ENCODE measurements at regions not wholly inside any gene's neighbourhood (a gene's known extent, or its start where the extent isn't known, plus 50 kb on each side); places are given as distances from the start of the nearest gene placed in this dataset.

- no peak for DNase-seq (ENCODE audit: low spot score)
Observed at GRCh38 chr2:217656316-217656715, 346.5 kb downstream of the TNS1 start.

GRCh38 chr2:217655651-217656050 is 347.1 kb downstream of the TNS1 start:
- no peak for DNase-seq (ENCODE audit: low spot score)

GRCh38 chr2:217654168-217654567 is 348.6 kb downstream of the TNS1 start:
- no peak for DNase-seq (ENCODE audit: low spot score)

DNA sequence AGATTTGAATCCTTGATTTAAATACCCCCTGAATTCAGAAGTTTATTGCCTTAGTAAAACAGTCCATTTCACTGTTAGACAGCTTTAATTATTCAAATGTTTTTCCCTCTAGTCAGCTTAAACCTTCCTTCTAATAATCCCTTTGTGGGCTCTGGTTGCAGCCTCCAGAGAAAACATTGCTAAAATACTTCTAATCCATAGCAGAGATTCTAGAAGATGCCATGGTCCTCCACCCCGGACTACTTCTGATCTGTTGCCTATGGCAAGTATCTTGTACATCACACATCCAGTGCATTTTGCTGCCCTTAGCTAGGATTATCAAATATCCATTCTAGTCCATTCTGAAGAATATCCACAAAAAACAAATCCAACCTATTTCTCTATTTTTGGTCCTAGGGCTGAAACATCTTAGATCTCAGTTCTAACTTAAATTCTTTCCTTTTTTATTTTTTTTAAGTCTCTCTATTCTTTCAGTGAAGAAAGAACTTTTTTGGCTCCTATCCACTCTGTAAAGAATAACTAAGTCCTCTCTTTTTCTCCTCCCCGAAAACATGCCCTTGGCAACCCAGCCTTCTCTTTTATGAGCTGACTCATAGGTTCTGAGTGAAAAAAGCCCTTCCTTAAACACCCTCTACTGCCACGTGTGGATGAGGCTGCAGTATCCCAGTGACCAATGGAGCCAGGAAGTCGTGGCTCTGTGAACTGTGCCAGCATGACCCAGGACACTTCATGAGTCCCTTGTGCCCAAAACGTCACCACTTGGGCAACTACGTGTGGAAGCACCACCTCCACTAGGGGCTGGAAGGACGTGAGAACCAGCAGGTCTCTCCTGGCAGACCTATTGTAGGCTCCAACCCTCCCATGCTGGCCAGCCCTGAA is 349.8 kb downstream of the TNS1 start:
- no peak for DNase-seq (ENCODE audit: low spot score)

DNA sequence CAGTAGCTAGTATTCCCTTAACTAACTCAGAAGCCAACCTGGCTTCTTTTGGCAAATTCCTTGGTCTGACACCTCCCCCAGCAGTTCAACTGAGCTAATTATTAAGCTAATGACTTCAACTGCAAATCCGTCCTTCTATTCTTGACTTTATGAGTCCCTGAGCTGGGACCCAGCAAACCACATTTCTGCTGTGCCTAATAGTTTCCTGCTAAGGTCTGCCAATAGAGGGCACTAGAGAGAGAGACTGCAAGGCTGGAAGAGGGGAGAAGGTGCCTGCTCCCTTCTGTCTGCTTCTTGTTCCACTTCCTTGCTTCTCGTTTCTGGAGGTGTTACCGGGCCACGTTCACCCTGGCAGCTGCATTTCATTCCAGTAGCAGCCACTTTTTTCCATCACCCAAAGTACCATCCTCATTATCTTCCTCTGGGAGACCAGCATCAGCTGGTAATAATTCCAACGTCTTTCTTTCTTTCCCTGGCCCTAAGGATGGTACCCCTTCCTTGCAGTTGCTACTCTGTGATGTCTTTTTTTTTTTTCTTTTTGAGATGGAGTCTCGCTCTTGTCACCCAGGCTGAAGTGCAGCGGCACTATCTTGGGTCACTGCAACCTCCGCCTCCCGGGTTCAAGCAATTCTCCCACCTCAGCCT is 352.0 kb downstream of the TNS1 start:
- DNase-seq (ENCODE audit: low spot score) = peak; percentile 79

- DNase-seq (ENCODE audit: low spot score) = no peak
Observed at GRCh38 chr2:217650229-217650628, 352.6 kb downstream of the TNS1 start.

GRCh38 chr2:217647925-217648324 is 354.9 kb downstream of the TNS1 start:
- no peak for DNase-seq (ENCODE audit: low spot score)

- no peak for DNase-seq (ENCODE audit: low spot score)
Observed at GRCh38 chr2:217647226-217647625, 355.6 kb downstream of the TNS1 start.

- no peak for DNase-seq (ENCODE audit: low spot score)
Observed at GRCh38 chr2:217645896-217646295, 356.9 kb downstream of the TNS1 start.

- DNase-seq (ENCODE audit: low spot score) = no peak
Observed at GRCh38 chr2:217643789-217644301, 358.9 kb downstream of the TNS1 start.

DNA sequence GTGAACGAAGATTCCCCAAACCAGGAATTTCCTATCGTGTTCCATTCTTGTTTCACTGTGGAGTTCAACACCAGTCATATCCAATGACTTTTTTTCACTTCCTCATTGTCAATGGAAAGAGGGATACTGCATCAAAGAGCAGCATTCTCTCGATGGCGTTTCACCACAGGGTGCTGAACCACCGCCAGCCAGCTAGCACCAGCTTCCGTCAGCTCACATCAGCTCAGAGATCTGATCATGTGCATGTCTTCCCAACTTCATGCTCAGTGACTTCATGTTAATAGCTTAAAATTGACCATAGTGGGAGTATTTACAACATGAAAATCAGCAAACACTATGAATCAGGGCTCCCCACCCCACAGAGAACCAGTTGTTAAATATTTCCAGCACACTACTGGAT is 359.9 kb downstream of the TNS1 start:
- no peak for DNase-seq (ENCODE audit: low spot score)

DNA sequence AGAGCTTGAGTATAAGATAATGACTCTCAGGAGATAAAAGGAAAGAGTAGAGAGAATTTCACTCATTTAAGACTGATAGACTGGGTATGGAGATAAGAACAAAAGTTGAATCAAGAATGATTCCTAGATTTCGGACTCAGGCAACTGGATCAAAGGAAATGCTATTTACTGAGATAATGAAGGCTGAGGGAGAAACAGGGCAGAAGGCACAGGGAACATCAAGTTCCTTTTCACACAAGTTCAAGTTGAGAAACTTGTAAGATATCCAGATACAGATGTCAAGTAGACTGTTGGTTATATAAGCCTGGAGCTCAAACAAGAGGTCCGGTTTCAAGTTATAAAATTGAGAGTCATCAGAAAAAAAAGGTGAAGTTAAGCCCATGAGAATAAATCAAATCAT is 360.8 kb downstream of the TNS1 start:
- DNase-seq (ENCODE audit: low spot score) = no peak

- DNase-seq (ENCODE audit: low spot score) = no peak
Observed at GRCh38 chr2:217639481-217639880, 363.3 kb downstream of the TNS1 start.

DNA sequence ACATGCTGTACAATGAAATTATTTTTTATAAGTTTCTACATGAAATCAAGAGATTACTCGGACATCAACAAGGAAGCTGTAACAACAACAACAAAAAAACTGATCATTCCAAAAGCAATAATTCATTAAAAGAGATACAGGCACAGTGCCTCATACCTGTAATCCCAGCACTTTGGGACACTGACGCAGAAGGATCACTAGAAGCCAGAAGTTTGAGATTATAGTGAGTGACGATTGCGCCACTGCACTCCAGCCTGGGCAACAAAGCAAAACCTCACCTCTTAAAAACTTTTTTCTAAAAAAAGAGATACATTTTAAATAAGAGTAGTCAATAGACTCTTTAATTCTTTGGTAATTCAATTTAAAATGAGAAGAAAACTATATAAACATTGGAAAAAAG is 364.3 kb downstream of the TNS1 start:
- DNase-seq (ENCODE audit: low spot score) = no peak

- DNase-seq (ENCODE audit: low spot score) = no peak
Observed at GRCh38 chr2:217638031-217638430, 364.8 kb downstream of the TNS1 start.

- no peak for DNase-seq (ENCODE audit: low spot score)
Observed at GRCh38 chr2:217636991-217637561, 365.7 kb downstream of the TNS1 start.

- no peak for DNase-seq (ENCODE audit: low spot score)
Observed at GRCh38 chr2:217636578-217636977, 366.2 kb downstream of the TNS1 start.

GRCh38 chr2:217634871-217635270 is 367.9 kb downstream of the TNS1 start:
- no peak for DNase-seq (ENCODE audit: low spot score)

GRCh38 chr2:217632043-217632442 is 370.8 kb downstream of the TNS1 start:
- DNase-seq (ENCODE audit: low spot score) = peak; percentile 92

- DNase-seq (ENCODE audit: low spot score) = no peak
Observed at GRCh38 chr2:217631115-217631514, 371.7 kb downstream of the TNS1 start.

- DNase-seq (ENCODE audit: low spot score) = no peak
Observed at GRCh38 chr2:217629347-217629746, 373.4 kb downstream of the TNS1 start.

- DNase-seq (ENCODE audit: low spot score) = no peak
Observed at GRCh38 chr2:217628061-217628460, 374.7 kb downstream of the TNS1 start.

GRCh38 chr2:217626926-217627325 is 375.9 kb downstream of the TNS1 start:
- DNase-seq (ENCODE audit: low spot score) = no peak
